GM23338 (cell line): ENCODE measurements at regions not wholly inside any gene's neighbourhood (a gene's known extent, or its start where the extent isn't known, plus 50 kb on each side); places are given as distances from the start of the nearest gene placed in this dataset.

Experiments
- EZH2 ChIP-seq: fragments of 200-600 bp; sonication (generic); IDR thresholded peaks from one replicate; pipeline ENCODE4 v1.8.0; 2017; ENCODE audit warnings: antibody characterized with exemption, mild to moderate bottlenecking, low read depth; ENCODE audit not compliant: unreplicated experiment
- EZH2phosphoT487 ChIP-seq: fragments of 200-600 bp; sonication (generic); IDR thresholded peaks from one replicate; pipeline ENCODE4 v1.8.1; 2018; ENCODE audit warnings: antibody characterized with exemption; ENCODE audit not compliant: unreplicated experiment
- JUNB ChIP-seq: IDR thresholded peaks from one replicate; pipeline ENCODE4 v1.6.1; 2016; ENCODE audit warnings: antibody characterized with exemption; ENCODE audit not compliant: unreplicated experiment
- POLR2AphosphoS5 ChIP-seq: IDR thresholded peaks from 2 replicates; pipeline ENCODE4 v1.6.1; 2016; ENCODE audit warnings: antibody characterized with exemption, low read depth
- ZNF114 ChIP-seq: fragments of 250-450 bp; sonication (Bioruptor Pico); IDR thresholded peaks from 2 replicates; pipeline ENCODE4 v1.5.0; 2020; ENCODE audit warnings: mild to moderate bottlenecking, moderate library complexity
- TF ChIP-seq, protein P1 (sequence below), 2 experiments: fragments of 200-600 bp in 1 of 2; sonication (generic) in 1 of 2; conservative IDR thresholded peaks; 2 replicates each; pipeline versions ENCODE4 v1.5.1 to v1.6.1; 2016 to 2017; ENCODE audit warnings: antibody characterized with exemption in 2 of 2, low read depth in 2 of 2, mild to moderate bottlenecking in 2 of 2, moderate library complexity in 1 of 2
- TF ChIP-seq, protein P2 (sequence below): IDR thresholded peaks from one replicate; pipeline ENCODE4 v1.6.1; 2018; ENCODE audit warnings: antibody characterized with exemption; ENCODE audit not compliant: unreplicated experiment

DNA sequence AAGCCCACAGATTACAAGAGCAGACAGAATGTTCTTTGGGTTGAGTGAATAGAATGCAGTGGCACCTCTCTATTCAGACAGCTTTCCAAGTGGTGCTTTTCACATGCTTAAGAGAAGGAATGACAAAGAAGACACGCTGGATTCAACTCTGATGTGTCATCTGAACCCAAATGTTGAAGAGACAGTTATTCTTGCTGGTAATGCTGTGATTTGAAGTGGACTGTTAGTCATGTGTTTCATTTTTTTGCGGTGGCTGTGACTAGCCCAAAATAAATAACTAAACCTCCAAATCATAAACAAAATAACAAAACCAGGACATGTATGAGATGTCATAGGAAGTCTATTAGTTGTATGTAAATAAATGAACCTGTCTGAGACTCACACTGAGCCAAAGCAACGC lies 391.8 kb upstream of the PRICKLE1 start:
- no peak for TF ChIP-seq EZH2phosphoT487
- TF ChIP-seq ZNF114 (CRISPR knock-in tag): no peak
- TF ChIP-seq, protein P1, sequence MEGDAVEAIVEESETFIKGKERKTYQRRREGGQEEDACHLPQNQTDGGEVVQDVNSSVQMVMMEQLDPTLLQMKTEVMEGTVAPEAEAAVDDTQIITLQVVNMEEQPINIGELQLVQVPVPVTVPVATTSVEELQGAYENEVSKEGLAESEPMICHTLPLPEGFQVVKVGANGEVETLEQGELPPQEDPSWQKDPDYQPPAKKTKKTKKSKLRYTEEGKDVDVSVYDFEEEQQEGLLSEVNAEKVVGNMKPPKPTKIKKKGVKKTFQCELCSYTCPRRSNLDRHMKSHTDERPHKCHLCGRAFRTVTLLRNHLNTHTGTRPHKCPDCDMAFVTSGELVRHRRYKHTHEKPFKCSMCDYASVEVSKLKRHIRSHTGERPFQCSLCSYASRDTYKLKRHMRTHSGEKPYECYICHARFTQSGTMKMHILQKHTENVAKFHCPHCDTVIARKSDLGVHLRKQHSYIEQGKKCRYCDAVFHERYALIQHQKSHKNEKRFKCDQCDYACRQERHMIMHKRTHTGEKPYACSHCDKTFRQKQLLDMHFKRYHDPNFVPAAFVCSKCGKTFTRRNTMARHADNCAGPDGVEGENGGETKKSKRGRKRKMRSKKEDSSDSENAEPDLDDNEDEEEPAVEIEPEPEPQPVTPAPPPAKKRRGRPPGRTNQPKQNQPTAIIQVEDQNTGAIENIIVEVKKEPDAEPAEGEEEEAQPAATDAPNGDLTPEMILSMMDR (conservative IDR thresholded peaks at IDR 0.05; ENCODE audit: low read depth in 2 of 2): no peak
- no peak for TF ChIP-seq EZH2
- no peak for TF ChIP-seq JUNB
- TF ChIP-seq, protein P2, sequence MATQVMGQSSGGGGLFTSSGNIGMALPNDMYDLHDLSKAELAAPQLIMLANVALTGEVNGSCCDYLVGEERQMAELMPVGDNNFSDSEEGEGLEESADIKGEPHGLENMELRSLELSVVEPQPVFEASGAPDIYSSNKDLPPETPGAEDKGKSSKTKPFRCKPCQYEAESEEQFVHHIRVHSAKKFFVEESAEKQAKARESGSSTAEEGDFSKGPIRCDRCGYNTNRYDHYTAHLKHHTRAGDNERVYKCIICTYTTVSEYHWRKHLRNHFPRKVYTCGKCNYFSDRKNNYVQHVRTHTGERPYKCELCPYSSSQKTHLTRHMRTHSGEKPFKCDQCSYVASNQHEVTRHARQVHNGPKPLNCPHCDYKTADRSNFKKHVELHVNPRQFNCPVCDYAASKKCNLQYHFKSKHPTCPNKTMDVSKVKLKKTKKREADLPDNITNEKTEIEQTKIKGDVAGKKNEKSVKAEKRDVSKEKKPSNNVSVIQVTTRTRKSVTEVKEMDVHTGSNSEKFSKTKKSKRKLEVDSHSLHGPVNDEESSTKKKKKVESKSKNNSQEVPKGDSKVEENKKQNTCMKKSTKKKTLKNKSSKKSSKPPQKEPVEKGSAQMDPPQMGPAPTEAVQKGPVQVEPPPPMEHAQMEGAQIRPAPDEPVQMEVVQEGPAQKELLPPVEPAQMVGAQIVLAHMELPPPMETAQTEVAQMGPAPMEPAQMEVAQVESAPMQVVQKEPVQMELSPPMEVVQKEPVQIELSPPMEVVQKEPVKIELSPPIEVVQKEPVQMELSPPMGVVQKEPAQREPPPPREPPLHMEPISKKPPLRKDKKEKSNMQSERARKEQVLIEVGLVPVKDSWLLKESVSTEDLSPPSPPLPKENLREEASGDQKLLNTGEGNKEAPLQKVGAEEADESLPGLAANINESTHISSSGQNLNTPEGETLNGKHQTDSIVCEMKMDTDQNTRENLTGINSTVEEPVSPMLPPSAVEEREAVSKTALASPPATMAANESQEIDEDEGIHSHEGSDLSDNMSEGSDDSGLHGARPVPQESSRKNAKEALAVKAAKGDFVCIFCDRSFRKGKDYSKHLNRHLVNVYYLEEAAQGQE: no peak
- TF ChIP-seq POLR2AphosphoS5: no peak
